Hematopoietic multipotent progenitor cell treated with erythropoietin and hydrocortisone succinate and interleukin-3 and kit ligand, for 4 days (in vitro differentiated cells): ENCODE measurements at regions not wholly inside any gene's neighbourhood (a gene's known extent, or its start where the extent isn't known, plus 50 kb on each side); places are given as distances from the start of the nearest gene placed in this dataset.
"Not testable (repeated sequence)": the region's sequence is repeated elsewhere in the genome, so short reads cannot be mapped to it uniquely, and the experiment has no call there.

Experiments
- DNase-seq: peaks from one replicate; pipeline ENCODE4 v3.0.0-alpha.2; 2015

GRCh38 chr10:35817109-35817508, 175.0 kb upstream of the FZD8 start:
- not testable (repeated sequence) for DNase-seq

GRCh38 chr10:35813219-35813618, 171.1 kb upstream of the FZD8 start:
- DNase-seq = no peak

GRCh38 chr10:35808344-35808743, 166.2 kb upstream of the FZD8 start:
- DNase-seq = no peak

- DNase-seq = no peak
These were observed 160.9 kb upstream of the FZD8 start for GRCh38 chr10:35803046-35803445.

DNA sequence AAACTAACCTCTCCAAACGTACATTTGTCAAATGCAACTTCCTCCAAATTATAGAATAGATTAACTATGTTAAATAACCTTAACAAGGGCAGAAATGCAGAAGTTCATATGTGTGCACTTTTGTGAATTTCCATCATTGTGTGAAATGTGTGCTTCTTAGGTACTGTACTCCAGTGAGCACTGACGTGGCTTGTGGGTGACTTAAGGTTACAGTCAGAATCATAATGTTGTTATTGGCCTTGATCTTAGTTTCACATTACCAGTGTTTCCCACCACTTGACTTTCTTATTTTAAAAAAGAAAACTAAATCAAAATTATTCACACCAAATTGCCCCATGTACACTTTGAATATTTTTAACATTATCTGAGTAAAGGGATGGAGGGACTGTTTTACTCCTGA, 155.1 kb upstream of the FZD8 start:
- no peak for DNase-seq

DNA sequence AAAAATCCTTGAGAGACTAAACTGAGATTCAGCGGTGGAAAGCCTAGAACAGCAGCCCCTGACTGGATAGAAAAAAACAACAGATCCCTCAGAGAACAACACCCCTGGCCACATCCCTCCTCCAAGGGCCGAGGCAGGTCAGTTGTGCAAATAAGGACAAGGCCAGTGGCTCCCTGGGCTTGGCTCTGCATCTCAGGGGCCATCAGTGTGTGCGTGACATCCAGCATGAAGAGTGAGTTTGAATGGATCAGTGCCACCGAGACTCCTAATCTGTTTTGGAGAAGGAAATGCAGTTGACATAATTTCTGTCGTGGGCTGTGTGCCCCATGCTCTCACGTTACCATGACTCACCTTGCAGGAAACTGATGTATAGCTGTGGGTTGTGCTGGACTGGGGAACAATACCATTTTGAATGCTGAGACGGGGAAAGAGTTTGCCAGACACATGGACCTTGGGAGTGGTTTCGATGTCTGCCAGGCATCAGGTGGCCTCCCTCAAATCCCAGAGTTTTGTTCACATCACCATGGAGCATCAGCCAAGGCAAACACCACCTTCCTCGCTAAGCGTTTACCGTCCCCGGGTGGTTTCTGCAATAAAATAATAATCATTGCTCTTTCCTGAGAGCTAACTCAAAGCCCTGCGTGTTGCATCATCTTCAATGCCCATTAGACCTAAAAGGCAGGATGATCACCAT, 153.2 kb upstream of the FZD8 start:
- DNase-seq = no peak

- no peak for DNase-seq
These were observed 152.6 kb upstream of the FZD8 start for GRCh38 chr10:35794703-35795102.

- no peak for DNase-seq
These were observed 150.2 kb upstream of the FZD8 start for GRCh38 chr10:35792291-35792690.

- DNase-seq = no peak
These were observed 147.9 kb upstream of the FZD8 start for GRCh38 chr10:35789996-35790395.

DNA sequence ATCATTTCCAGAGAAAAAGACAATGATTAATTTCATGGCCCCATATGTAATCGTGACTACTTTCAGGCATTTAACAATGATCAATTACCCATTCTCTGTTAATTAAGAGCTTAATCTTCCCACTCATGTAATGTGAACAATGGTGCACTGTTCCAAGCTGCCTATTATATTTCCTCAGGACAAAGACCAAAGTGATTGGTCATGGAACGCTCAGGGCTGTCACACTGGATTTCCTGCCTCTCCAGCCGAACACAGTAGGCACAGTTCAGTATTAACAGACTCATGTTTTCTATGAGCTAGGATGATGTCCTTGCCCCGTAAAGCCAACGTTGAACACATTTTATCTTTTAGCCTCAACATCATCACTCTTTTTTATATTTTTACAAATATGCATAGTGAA, 142.7 kb upstream of the FZD8 start:
- DNase-seq = no peak

GRCh38 chr10:35783305-35783838, 141.3 kb upstream of the FZD8 start:
- DNase-seq = no peak

- DNase-seq = peak; percentile 17
These were observed 139.5 kb upstream of the FZD8 start for GRCh38 chr10:35781643-35782035.

DNA sequence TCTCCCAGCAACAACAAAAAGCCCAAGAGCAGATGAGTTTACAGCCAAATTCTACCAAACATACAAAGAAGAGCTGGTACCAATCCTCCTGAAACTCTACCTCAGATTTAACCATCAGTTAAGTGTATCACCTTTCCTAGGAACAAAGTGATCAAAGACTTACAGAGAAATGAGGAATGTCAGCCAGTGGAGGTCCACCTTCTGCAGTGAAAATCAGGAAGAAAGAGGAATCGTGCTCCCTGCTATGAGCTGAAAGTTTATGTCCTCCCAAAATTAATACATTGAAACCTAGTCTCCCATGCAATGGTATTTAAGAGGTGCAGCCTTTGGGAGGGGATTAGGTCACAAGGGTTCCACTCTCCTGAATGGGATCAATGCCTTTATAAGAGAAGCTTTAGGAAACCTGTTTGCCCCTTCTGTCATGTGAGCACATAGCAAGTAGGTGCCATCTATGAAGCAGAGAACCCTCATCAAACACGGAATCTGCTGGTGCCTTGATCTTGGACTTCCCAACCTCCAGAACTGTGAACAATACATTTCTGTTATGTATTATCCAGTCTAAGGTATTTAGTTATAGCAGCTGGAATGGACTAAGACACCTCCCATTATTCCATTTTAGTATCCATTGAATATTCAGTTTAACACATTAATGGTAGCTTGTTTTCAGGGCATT, 139.0 kb upstream of the FZD8 start:
- no peak for DNase-seq

DNA sequence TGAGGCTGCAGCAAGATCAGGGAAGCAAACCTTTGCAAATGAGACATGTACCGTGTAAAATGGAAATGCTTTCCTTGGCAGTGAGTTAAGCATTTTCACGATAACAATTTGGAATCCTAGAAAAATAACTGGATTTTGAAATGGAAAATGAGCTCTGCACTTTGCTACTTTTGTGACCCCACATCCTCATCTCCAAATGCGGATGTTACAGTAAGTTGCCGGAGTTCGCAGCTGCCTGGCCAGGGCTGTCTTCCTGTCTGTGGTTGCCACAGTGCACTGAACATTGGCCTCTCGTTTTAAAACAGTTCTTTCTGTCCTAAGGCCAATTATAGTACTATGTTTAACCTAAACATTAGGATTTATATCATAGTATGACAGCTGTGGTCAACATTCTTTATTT, 136.2 kb upstream of the FZD8 start:
- peak; percentile 16 for DNase-seq

DNA sequence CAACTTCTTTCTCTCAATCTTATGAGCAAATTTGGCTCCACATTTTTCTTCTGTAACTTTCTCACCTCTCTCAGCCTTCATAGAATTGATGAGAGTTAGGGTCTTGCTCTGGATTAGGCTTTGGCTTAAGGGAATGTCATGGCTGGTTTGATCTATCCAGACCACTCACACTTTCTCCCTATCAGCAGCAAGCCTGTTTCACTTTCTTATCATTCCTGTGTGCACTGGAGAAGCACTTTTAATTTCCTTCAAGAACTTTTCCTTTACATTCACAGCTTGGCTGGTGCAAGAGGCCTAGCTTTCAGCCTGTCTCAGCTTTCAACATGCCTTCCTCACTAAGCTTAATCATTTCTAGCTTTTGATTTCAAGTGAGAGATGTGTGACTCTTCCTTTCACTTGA, 134.5 kb upstream of the FZD8 start:
- not testable (repeated sequence) for DNase-seq

- DNase-seq = no peak
These were observed 132.0 kb upstream of the FZD8 start for GRCh38 chr10:35774109-35774508.

DNA sequence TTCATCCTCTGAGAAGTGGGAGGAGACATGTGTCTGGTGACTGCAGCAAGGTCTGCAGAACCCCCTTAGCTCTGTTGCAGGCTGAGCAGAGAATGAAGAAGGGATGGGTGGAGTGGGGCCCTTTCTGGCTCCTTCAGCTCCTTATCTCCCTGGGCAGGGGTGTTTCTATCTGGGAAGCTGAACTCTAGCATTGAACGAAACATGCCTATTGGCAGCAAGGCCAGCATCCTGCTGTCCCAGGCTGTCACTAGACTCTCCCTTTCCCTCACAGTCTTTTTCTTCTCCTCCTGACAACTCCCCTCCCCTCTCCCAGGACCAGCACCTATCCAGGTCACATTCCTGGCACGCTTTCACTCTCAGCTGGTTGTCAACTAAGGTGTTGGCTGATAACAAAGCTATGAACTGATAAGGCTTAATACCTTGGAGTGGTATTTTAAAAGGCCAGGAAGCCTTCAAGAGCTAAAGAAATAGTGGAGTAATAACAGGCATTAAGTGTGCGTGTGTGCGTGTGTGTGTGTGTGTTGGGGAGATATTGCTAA, 128.8 kb upstream of the FZD8 start:
- no peak for DNase-seq

DNA sequence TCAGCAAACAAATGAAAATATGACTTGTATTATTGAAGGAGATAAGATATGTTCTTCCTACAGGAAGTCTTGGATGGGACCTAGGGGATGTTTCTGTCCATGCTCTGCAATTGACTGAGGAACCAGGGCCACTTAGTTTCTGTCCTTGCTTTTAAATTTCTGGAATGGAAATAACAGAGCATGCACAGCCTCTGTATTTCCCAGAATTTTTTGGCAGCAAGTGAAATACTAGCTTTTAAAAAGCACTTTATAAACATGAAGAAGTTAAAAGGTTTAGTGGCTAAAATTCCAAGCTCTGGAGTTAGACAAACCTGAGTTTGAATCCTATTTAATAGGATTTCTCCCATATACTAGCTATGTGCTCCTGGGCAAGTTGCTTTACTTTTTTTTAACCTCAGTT, 127.7 kb upstream of the FZD8 start:
- no peak for DNase-seq

- no peak for DNase-seq
These were observed 126.6 kb upstream of the FZD8 start for GRCh38 chr10:35768731-35769130.

DNA sequence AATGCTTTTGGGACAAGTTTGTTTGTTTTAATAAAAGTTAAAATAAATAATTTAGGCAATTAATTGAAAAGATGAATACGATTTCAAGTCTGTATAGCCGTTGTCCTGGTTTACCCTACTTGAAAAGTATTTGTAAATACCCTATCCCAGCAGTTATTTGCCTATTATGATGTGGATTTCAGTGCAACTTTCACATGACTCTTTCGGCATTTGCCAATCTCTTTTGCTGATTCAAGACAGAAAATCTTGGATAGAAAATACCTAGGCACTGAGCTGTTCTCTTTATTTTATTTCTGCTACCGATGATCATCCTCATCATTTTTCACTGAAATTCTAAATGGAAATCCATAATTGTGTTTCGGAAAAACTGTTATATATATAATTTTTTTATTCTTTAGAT, 125.9 kb upstream of the FZD8 start:
- no peak for DNase-seq

GRCh38 chr10:35765996-35766395, 123.9 kb upstream of the FZD8 start:
- no peak for DNase-seq

- DNase-seq = no peak
These were observed 123.0 kb upstream of the FZD8 start for GRCh38 chr10:35765066-35765527.

DNA sequence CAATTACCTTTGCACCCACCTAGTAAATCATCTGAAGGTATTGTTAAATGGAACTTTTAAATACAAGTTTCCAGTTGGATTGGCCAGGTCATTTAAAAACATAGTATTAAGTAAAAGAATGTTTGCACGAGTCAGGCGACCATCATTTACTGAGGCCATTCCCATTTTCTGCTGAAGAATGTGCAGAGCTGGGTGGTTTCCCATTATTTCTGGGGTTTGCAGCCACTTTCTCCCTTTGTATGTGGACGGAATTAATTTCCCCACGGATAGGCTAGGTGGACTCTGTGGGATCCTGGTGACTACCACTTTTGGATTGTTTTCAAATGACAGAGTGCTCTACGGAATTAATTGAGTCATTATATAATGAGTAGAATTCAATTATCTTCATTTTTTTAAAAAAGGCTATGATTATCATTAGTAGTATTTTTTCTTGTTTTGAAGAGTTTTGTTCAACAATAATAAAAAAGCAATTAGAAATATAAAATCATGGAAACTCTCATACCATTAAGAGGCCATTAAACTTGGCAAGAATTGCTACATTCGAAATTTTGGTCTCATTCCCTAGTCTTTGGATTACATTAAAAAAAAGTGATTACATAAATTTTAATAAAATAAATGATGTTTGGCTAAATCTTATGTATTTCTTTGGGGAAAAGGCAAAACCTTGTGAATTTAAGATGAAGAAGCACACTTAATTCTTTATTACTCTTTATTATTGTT, 120.4 kb upstream of the FZD8 start:
- DNase-seq = no peak

DNA sequence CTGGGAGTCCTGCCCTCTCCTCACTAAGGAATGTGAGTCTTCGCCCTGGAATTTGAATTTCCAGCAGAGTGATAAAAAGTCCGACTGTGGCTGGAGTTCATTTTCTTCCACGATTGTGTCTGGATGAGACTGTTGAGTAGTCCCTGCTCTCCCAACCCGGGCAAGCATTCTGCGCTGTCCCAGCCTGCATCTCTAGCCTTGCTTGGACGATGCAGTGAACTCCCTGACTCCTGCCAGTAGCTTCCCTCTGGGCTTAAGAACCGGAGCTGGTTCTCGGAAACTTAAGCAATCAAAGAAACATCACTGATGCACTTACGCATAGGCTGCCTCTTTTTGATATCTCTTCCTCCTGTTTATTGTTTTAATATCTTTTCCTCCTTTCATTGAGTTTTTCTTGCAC, 116.0 kb upstream of the FZD8 start:
- no peak for DNase-seq
